Activated naive CD4-positive, alpha-beta T cell treated with anti-CD3 and anti-CD28 coated beads, Interleukin-2, amount 50 U/mL, for 24 hours (primary cell): ENCODE measurements at regions not wholly inside any gene's neighbourhood (a gene's known extent, or its start where the extent isn't known, plus 50 kb on each side); places are given as distances from the start of the nearest gene placed in this dataset.

Experiments
- H3K27ac Mint-ChIP-seq: one replicate; pipeline ENCODE4 v1.8.0; 2021; ENCODE audit warnings: mild to moderate bottlenecking, mixed read lengths
- H3K27me3 Mint-ChIP-seq: one replicate; pipeline ENCODE4 v1.8.0; 2021; ENCODE audit warnings: mixed read lengths
- H3K36me3 Mint-ChIP-seq: one replicate; pipeline ENCODE4 v1.8.0; 2021; ENCODE audit warnings: mixed read lengths
- H3K4me1 Mint-ChIP-seq: one replicate; pipeline ENCODE4 v1.8.0; 2021; ENCODE audit warnings: mixed read lengths
- H3K4me3 Mint-ChIP-seq: one replicate; pipeline ENCODE4 v1.8.0; 2021; ENCODE audit warnings: mild to moderate bottlenecking, mixed read lengths
- H3K9me3 Mint-ChIP-seq: one replicate; pipeline ENCODE4 v1.8.0; 2021; ENCODE audit warnings: mixed read lengths

- no peaks in the 10 kb centered on the region for H3K36me3 Mint-ChIP-seq
- H3K9me3 Mint-ChIP-seq: peaks cover 4% of the 10 kb centered on the region
- H3K27ac Mint-ChIP-seq: no peak overlapping the region
- no peaks in the 10 kb centered on the region for H3K4me1 Mint-ChIP-seq
- H3K27me3 Mint-ChIP-seq: peaks cover 1% of the 10 kb centered on the region
- H3K4me3 Mint-ChIP-seq: no peak overlapping the region
These were observed 350.8 kb downstream of the SLC16A7 start for GRCh38 chr12:59946635-59947034.

- Mint-ChIP-seq H3K36me3 (no peaks in the 10 kb centered on the region), H3K4me1 (no peaks in the 10 kb centered on the region), H3K27me3 (no peaks in the 10 kb centered on the region), H3K4me3 (no peak overlapping the region), H3K9me3 (peaks cover 7% of the 10 kb centered on the region), H3K27ac (no peak overlapping the region)
These were observed 367.7 kb downstream of the SLC16A7 start for GRCh38 chr12:59963546-59963945.

GRCh38 chr12:59972905-59973304 lies 377.1 kb downstream of the SLC16A7 start:
- H3K27me3 Mint-ChIP-seq: peaks cover 2% of the 10 kb centered on the region
- H3K4me3 Mint-ChIP-seq: no peak overlapping the region
- H3K4me1 Mint-ChIP-seq: no peaks in the 10 kb centered on the region
- no peaks in the 10 kb centered on the region for H3K9me3 Mint-ChIP-seq
- no peaks in the 10 kb centered on the region for H3K36me3 Mint-ChIP-seq
- H3K27ac Mint-ChIP-seq: no peak overlapping the region

- H3K9me3 Mint-ChIP-seq: no peaks in the 10 kb centered on the region
- H3K27me3 Mint-ChIP-seq: peaks cover 3% of the 10 kb centered on the region
- H3K4me3 Mint-ChIP-seq: no peak overlapping the region
- no peaks in the 10 kb centered on the region for H3K36me3 Mint-ChIP-seq
- H3K4me1 Mint-ChIP-seq: no peaks in the 10 kb centered on the region
- no peak overlapping the region for H3K27ac Mint-ChIP-seq
These were observed 377.7 kb downstream of the SLC16A7 start for GRCh38 chr12:59973515-59973914.

GRCh38 chr12:59977779-59978178 lies 381.9 kb downstream of the SLC16A7 start:
- H3K9me3 Mint-ChIP-seq: no peaks in the 10 kb centered on the region
- H3K4me1 Mint-ChIP-seq: no peaks in the 10 kb centered on the region
- H3K27me3 Mint-ChIP-seq: peaks cover 1% of the 10 kb centered on the region
- no peaks in the 10 kb centered on the region for H3K36me3 Mint-ChIP-seq
- no peak overlapping the region for H3K4me3 Mint-ChIP-seq
- H3K27ac Mint-ChIP-seq: no peak overlapping the region

GRCh38 chr12:59980476-59980875 lies 384.6 kb downstream of the SLC16A7 start:
- Mint-ChIP-seq H3K4me3 (no peak overlapping the region), H3K36me3 (no peaks in the 10 kb centered on the region), H3K27me3 (peaks cover 1% of the 10 kb centered on the region), H3K27ac (no peak overlapping the region), H3K4me1 (no peaks in the 10 kb centered on the region), H3K9me3 (no peaks in the 10 kb centered on the region)

GRCh38 chr12:59999291-59999690 lies 403.5 kb downstream of the SLC16A7 start:
- Mint-ChIP-seq H3K27ac (no peak overlapping the region), H3K4me3 (no peak overlapping the region), H3K4me1 (no peaks in the 10 kb centered on the region), H3K9me3 (no peaks in the 10 kb centered on the region), H3K36me3 (no peaks in the 10 kb centered on the region), H3K27me3 (no peaks in the 10 kb centered on the region)

GRCh38 chr12:60010486-60010885 lies 414.7 kb downstream of the SLC16A7 start:
- Mint-ChIP-seq H3K27me3 (no peaks in the 10 kb centered on the region), H3K36me3 (no peaks in the 10 kb centered on the region), H3K4me3 (no peak overlapping the region), H3K9me3 (no peaks in the 10 kb centered on the region), H3K27ac (no peak overlapping the region), H3K4me1 (no peaks in the 10 kb centered on the region)

- Mint-ChIP-seq H3K4me1 (no peaks in the 10 kb centered on the region), H3K27ac (no peak overlapping the region), H3K36me3 (no peaks in the 10 kb centered on the region), H3K4me3 (no peak overlapping the region), H3K27me3 (no peaks in the 10 kb centered on the region), H3K9me3 (no peaks in the 10 kb centered on the region)
These were observed 416.8 kb downstream of the SLC16A7 start for GRCh38 chr12:60012659-60013058.

GRCh38 chr12:60014436-60014835 lies 418.6 kb downstream of the SLC16A7 start:
- Mint-ChIP-seq H3K27me3 (no peaks in the 10 kb centered on the region), H3K36me3 (no peaks in the 10 kb centered on the region)

GRCh38 chr12:60020068-60020467 lies 424.2 kb downstream of the SLC16A7 start:
- Mint-ChIP-seq H3K4me3 (no peak overlapping the region), H3K9me3 (peaks cover 12% of the 10 kb centered on the region), H3K36me3 (no peaks in the 10 kb centered on the region), H3K27me3 (no peaks in the 10 kb centered on the region), H3K27ac (no peak overlapping the region), H3K4me1 (no peaks in the 10 kb centered on the region)

More at GRCh38 chr12:60014436-60014835, 418.6 kb downstream of the SLC16A7 start:
- H3K27ac Mint-ChIP-seq: no peak overlapping the region
- H3K4me1 Mint-ChIP-seq: no peaks in the 10 kb centered on the region
- H3K9me3 Mint-ChIP-seq: peaks cover 5% of the 10 kb centered on the region
- H3K4me3 Mint-ChIP-seq: no peak overlapping the region

- no peaks in the 10 kb centered on the region for H3K4me1 Mint-ChIP-seq
- H3K27ac Mint-ChIP-seq: no peak overlapping the region
- H3K4me3 Mint-ChIP-seq: no peak overlapping the region
- no peaks in the 10 kb centered on the region for H3K27me3 Mint-ChIP-seq
- no peaks in the 10 kb centered on the region for H3K36me3 Mint-ChIP-seq
- H3K9me3 Mint-ChIP-seq: peaks cover 18% of the 10 kb centered on the region
These were observed 425.4 kb downstream of the SLC16A7 start for GRCh38 chr12:60021235-60021634.

GRCh38 chr12:60027266-60027665 lies 431.4 kb downstream of the SLC16A7 start:
- Mint-ChIP-seq H3K4me3 (no peak overlapping the region), H3K9me3 (peaks cover 5% of the 10 kb centered on the region), H3K4me1 (no peaks in the 10 kb centered on the region), H3K27me3 (no peaks in the 10 kb centered on the region), H3K27ac (no peak overlapping the region), H3K36me3 (no peaks in the 10 kb centered on the region)

- no peaks in the 10 kb centered on the region for H3K36me3 Mint-ChIP-seq
- H3K4me1 Mint-ChIP-seq: no peaks in the 10 kb centered on the region
- no peaks in the 10 kb centered on the region for H3K27me3 Mint-ChIP-seq
- no peak overlapping the region for H3K27ac Mint-ChIP-seq
- H3K4me3 Mint-ChIP-seq: no peak overlapping the region
- no peaks in the 10 kb centered on the region for H3K9me3 Mint-ChIP-seq
These were observed 438.3 kb downstream of the SLC16A7 start for GRCh38 chr12:60034147-60034546.

- Mint-ChIP-seq H3K4me3 (no peak overlapping the region), H3K4me1 (no peaks in the 10 kb centered on the region), H3K9me3 (no peaks in the 10 kb centered on the region), H3K27me3 (no peaks in the 10 kb centered on the region), H3K36me3 (no peaks in the 10 kb centered on the region), H3K27ac (no peak overlapping the region)
These were observed 440.0 kb downstream of the SLC16A7 start for GRCh38 chr12:60035835-60036234.

- Mint-ChIP-seq H3K4me3 (no peak overlapping the region), H3K4me1 (no peaks in the 10 kb centered on the region), H3K36me3 (no peaks in the 10 kb centered on the region), H3K27ac (no peak overlapping the region), H3K9me3 (peaks cover 12% of the 10 kb centered on the region), H3K27me3 (no peaks in the 10 kb centered on the region)
These were observed 447.0 kb downstream of the SLC16A7 start for GRCh38 chr12:60042835-60043234.

- H3K4me1 Mint-ChIP-seq: no peaks in the 10 kb centered on the region
- peaks cover 12% of the 10 kb centered on the region for H3K9me3 Mint-ChIP-seq
- H3K27me3 Mint-ChIP-seq: no peaks in the 10 kb centered on the region
- no peaks in the 10 kb centered on the region for H3K36me3 Mint-ChIP-seq
- H3K27ac Mint-ChIP-seq: no peak overlapping the region
- no peak overlapping the region for H3K4me3 Mint-ChIP-seq
These were observed 447.4 kb downstream of the SLC16A7 start for GRCh38 chr12:60043236-60043635.
